Fibroblast of skin of abdomen (primary cell): ENCODE measurements at regions not wholly inside any gene's neighbourhood (a gene's known extent, or its start where the extent isn't known, plus 50 kb on each side); places are given as distances from the start of the nearest gene placed in this dataset.
A peak's percentile ranks its signal among the peaks of the same experiment; 100 is the strongest.

Experiments
- DNase-seq: peaks from one replicate; pipeline ENCODE4 v3.0.0-alpha.2; 2013

DNA sequence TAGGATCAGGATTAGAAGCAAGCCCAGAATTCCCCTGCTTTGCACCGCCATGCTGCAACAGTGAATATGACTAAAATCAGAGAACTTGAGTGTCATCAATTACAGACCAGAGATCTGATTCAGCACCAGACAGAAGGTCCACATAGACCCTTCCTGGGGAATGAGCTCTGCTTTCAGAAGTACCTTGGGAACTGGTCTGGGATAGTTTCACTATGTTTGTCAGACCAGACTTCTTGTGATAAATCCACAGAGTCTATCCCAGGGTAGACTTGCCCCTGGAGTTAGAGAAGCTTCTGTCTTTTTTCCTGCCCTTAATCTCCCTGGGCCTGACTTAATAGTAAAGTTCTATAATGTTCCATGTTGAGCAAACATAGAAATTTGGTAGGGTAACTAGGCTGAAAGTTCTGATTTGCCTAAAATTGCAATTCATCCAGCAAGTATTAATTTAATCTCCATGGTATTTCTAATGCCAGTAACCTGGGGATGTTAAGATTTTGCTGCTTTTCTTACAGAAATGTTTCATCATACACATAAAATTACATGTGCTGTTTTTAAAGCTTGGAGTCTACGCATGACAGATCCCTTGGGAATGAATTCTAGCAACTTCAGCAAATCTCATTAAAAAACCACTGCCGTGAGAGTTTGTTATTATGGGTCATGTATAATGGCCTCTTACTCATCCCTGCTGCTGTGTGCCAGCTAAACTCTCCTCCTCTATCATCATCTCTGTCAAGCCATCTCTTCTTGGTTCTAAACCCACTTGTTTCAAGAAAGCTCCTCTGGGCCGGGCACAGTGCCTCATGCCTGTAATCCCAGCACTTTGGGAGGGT is 61.3 kb upstream of the METAP2 start:
- peak; percentile 99 for DNase-seq

DNA sequence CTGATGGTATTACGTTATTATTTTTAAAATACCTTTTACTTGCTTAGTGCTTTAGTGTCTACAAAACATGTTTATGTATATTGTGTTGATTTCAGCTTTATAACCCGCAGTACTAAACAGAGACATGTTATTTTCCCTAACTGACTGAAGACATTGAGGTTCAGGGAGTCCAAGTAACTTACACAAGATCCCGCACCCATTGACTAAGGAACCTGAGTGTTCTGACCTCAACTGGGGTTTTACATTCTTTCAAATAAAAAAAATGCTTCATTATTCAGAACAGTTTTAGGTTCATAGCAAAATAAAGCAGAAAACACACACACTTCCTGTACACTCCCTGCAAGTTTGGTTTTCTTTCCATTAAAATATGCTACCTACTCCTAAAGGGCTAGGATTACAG is 60.4 kb upstream of the METAP2 start:
- DNase-seq = peak; percentile 67

DNA sequence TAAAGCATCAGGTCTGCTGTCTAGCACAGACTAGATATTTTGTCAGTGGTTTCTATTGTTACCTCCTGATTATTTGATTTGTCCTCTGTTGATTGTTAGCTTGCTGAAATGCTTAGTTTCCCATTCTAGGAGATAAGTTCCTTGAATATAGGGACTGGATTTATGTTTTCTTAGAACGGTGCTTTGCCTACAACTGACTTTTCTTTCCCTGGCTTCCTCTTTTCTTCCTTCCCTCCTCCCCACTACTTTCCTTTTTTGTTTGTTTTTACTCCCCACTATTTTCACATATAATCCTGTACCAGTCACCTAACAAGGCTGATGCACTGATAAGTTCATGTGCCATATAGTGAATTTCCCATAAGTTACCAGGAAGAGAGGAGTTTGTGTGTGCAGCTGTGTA is 58.5 kb upstream of the METAP2 start:
- no peak for DNase-seq

DNA sequence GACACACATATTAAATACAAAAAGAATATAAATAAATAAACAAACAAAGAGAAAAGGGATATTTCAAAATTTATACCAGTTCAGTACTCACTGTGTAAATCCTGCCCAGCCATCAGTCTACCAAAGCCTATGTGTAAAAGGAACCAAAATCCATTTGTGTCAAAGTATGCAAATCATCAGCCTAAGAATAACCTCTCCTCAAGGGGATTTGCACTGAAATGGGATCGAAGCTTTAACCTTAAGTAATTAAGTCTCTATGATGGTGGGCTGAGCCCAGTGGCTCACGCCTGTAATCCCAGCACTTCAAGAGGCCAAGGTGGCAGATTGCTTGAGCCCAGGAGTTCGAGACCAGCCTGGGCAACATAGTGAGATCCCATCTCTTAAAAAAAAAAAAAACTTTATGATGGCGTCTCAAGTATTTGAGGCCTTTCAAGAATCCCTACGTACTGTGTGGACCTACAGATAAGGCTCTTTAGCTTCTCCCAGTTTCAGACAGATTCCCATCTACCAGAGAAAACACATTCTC is 57.8 kb upstream of the METAP2 start:
- no peak for DNase-seq

DNA sequence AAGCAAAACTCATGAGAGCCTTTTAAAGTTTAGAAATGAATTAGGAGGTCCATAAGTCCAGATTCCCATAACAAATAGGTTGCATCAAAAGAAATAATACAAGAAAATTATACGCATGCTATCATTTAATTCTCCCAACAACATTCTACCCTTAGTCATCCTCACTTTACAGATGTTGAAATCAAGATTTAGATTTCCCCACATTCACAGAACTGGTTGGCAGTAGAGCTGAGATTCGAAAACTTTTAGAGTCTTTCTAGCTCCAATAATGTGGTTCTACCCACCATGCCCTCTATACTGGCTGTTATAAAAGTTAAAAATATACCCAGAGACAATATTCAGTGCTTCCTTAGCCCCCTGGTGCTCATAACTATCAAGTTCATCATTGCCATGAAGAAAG is 56.6 kb upstream of the METAP2 start:
- DNase-seq = no peak

DNA sequence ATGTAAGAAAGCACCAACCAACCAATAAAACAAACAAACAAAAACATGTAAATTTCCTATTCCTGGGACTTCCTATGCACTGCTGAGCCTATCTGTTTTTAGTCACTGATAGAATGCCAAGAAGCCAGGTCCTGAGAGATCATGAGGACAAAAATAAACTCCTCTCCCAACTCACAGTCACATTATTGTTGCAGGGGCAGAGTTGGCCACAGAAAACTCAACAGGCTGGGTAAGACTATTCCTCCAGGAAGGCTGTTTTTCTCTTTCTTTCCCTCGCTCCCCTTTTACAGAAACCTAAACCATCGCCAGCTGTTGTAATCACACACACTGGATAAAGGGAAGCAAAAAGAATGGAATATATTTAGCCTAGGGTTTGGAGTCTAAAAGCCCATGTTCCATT is 55.8 kb upstream of the METAP2 start:
- DNase-seq = no peak
